CD14-positive monocyte (primary cell): ENCODE measurements at regions not wholly inside any gene's neighbourhood (a gene's known extent, or its start where the extent isn't known, plus 50 kb on each side); places are given as distances from the start of the nearest gene placed in this dataset.

Experiments used
- DNase-seq, 3 donors: peaks; one replicate each; pipeline ENCODE4 v3.0.0-alpha.2; 2011 to 2022
- H2AFZ ChIP-seq: 2 replicates; pipeline ENCODE4 v1.6.0; 2012; ENCODE audit warnings: mild to moderate bottlenecking, low read depth, low read length, inconsistent platforms; ENCODE audit not compliant: insufficient read depth, poor library complexity, severe bottlenecking
- H3K27ac ChIP-seq, 2 donors: 1 replicate in 1 of 2; 2 replicates in 1 of 2; pipeline ENCODE4 v1.5.1; 2012 to 2013; ENCODE audit warnings: low read length in 2 of 2, control low read depth in 1 of 2, inconsistent platforms in 1 of 2, low read depth in 1 of 2, mild to moderate bottlenecking in 1 of 2
- H3K27me3 ChIP-seq, 2 donors: one replicate each; pipeline versions ENCODE4 v1.6.0 to v1.6.1; 2011 to 2013; ENCODE audit warnings: low read length in 2 of 2; ENCODE audit not compliant: control insufficient read depth in 2 of 2, insufficient read depth in 2 of 2
- H3K36me3 ChIP-seq, 2 donors: replicated peaks in 1 of 2; 1 replicate in 1 of 2; 2 replicates in 1 of 2; pipeline versions ENCODE4 v1.5.1 to v1.6.1; 2012 to 2013; ENCODE audit warnings: low read length in 2 of 2, control low read depth in 1 of 2, inconsistent platforms in 1 of 2, mild to moderate bottlenecking in 1 of 2; ENCODE audit not compliant: insufficient read depth in 2 of 2, control insufficient read depth in 1 of 2
- H3K4me1 ChIP-seq, 2 donors: 1 replicate in 1 of 2; 2 replicates in 1 of 2; pipeline versions ENCODE4 v1.5.1 to v1.6.1; 2012 to 2013; ENCODE audit warnings: low read length in 2 of 2, control low read depth in 1 of 2, inconsistent platforms in 1 of 2, mild to moderate bottlenecking in 1 of 2, moderate library complexity in 1 of 2; ENCODE audit not compliant: insufficient read depth in 2 of 2, control insufficient read depth in 1 of 2
- H3K4me2 ChIP-seq: replicated peaks from 2 replicates; pipeline ENCODE3; 2012; ENCODE audit warnings: low read length, moderate library complexity, mild to moderate bottlenecking; ENCODE audit not compliant: poor library complexity, severe bottlenecking; ENCODE audit errors: extremely low read depth
- H3K4me3 ChIP-seq, 3 experiments: fragments of 200-600 bp in 1 of 3; sonication (generic) in 1 of 3; replicated peaks in 1 of 3; 1 replicate in 2 of 3; 2 replicates in 1 of 3; pipeline ENCODE4 v1.5.1; 2011 to 2013; ENCODE audit warnings: low read length in 3 of 3, mild to moderate bottlenecking in 3 of 3, control low read depth in 2 of 3, low read depth in 2 of 3, inconsistent platforms in 1 of 3, moderate library complexity in 1 of 3
- H3K79me2 ChIP-seq: 2 replicates; pipeline ENCODE4 v1.6.0; 2012; ENCODE audit warnings: mild to moderate bottlenecking, control low read depth, inconsistent platforms, low read length, moderate library complexity; ENCODE audit not compliant: insufficient read depth
- H3K9ac ChIP-seq: 2 replicates; pipeline ENCODE4 v1.6.0; 2017; ENCODE audit warnings: low read length, mild to moderate bottlenecking; ENCODE audit not compliant: insufficient read depth, poor library complexity, severe bottlenecking
- H3K9me3 ChIP-seq, 2 donors: replicated peaks in 1 of 2; 1 replicate in 1 of 2; 2 replicates in 1 of 2; pipeline versions ENCODE4 v1.5.1 to v1.6.1; 2012 to 2013; ENCODE audit warnings: low read length in 2 of 2, control low read depth in 1 of 2; ENCODE audit not compliant: control insufficient read depth in 1 of 2, insufficient read depth in 1 of 2
- H4K20me1 ChIP-seq: 2 replicates; pipeline ENCODE4 v1.6.0; 2012; ENCODE audit warnings: mild to moderate bottlenecking, low read length, control low read depth, moderate library complexity; ENCODE audit not compliant: insufficient read depth
- H3K27ac Mint-ChIP-seq, 7 donors: one replicate each; pipeline ENCODE4 v1.8.0; 2020; ENCODE audit warnings: mild to moderate bottlenecking in 7 of 7, mixed read lengths in 7 of 7, moderate library complexity in 6 of 7, inconsistent platforms in 2 of 7
- H3K27me3 Mint-ChIP-seq, 3 donors: one replicate each; pipeline ENCODE4 v1.8.0; 2021 to 2022; ENCODE audit warnings: low read depth in 3 of 3, mild to moderate bottlenecking in 3 of 3, mixed read lengths in 3 of 3, moderate library complexity in 3 of 3, inconsistent platforms in 1 of 3
- H3K36me3 Mint-ChIP-seq, 2 donors: one replicate each; pipeline ENCODE4 v1.8.0; 2020; ENCODE audit warnings: mixed read lengths in 2 of 2, inconsistent platforms in 1 of 2, mild to moderate bottlenecking in 1 of 2
- H3K4me1 Mint-ChIP-seq: one replicate; pipeline ENCODE4 v1.8.0; 2020; ENCODE audit warnings: mild to moderate bottlenecking, mixed read lengths
- H3K4me3 Mint-ChIP-seq, 2 donors: one replicate each; pipeline ENCODE4 v1.8.0; 2020; ENCODE audit warnings: mild to moderate bottlenecking in 2 of 2, mixed read lengths in 2 of 2, moderate library complexity in 1 of 2
- H3K9me3 Mint-ChIP-seq, 7 donors: one replicate each; pipeline ENCODE4 v1.8.0; 2020 to 2022; ENCODE audit warnings: mixed read lengths in 7 of 7, mild to moderate bottlenecking in 6 of 7, moderate library complexity in 6 of 7, inconsistent platforms in 2 of 7
- CTCF ChIP-seq: fragments of 200-600 bp; IDR thresholded peaks from one replicate; pipeline ENCODE4 v1.8.0; 2022; ENCODE audit warnings: antibody characterized with exemption, mild to moderate bottlenecking
- WGBS: methylation state at CpG from one replicate; pipeline ENCODE4 v1.1.5; 2013; ENCODE audit warnings: missing lambda C conversion rate; ENCODE audit not compliant: insufficient coverage; 5-methylcytosine and 5-hydroxymethylcytosine counted together
- intact Hi-C, 2 donors: fragments of 100-400 bp; cut with micrococcal nuclease; formaldehyde crosslinking; loops; one replicate each; pipeline versions ENCODE4 v1.15.0 to v1.15.1; 2023

GRCh38 chr6:23388086-23388783 lies 737.8 kb upstream of the NRSN1 start:
- H3K36me3 ChIP-seq: no peaks in the 10 kb centered on the region
- no peak overlapping the region for H2AFZ ChIP-seq
- no peaks in the 10 kb centered on the region for H3K4me1 Mint-ChIP-seq
- no peaks in the 10 kb centered on the region for H3K27me3 ChIP-seq
- H3K4me3 Mint-ChIP-seq: no peak overlapping the region
- H3K36me3 Mint-ChIP-seq: no peaks in the 10 kb centered on the region
- H3K27me3 Mint-ChIP-seq: no peaks in the 10 kb centered on the region
- H3K4me1 ChIP-seq: no peaks in the 10 kb centered on the region
- H3K27ac ChIP-seq: no peak overlapping the region
- WGBS: 85% methylated on average over 5 of the region's 11 CpGs
- no peaks in the 10 kb centered on the region for H3K79me2 ChIP-seq
- peaks cover 0 to 6% (median 2%) of the 10 kb centered on the region in 7 donors for H3K9me3 Mint-ChIP-seq
- H4K20me1 ChIP-seq: no peaks in the 10 kb centered on the region
- no peak for TF ChIP-seq CTCF
- intact Hi-C loops: no loop called here
- H3K27ac Mint-ChIP-seq: no peak overlapping the region
- H3K4me3 ChIP-seq: no peak overlapping the region
- DNase-seq: no peak
- H3K4me2 ChIP-seq: no peak overlapping the region
- no peaks in the 10 kb centered on the region for H3K9me3 ChIP-seq
- no peak overlapping the region for H3K9ac ChIP-seq

- H3K9me3 ChIP-seq: no peaks in the 10 kb centered on the region
- no peak for TF ChIP-seq CTCF
- no peak overlapping the region for H3K4me3 Mint-ChIP-seq
Measured at GRCh38 chr6:23389386-23389785, 736.6 kb upstream of the NRSN1 start.

More at GRCh38 chr6:23389386-23389785, 736.6 kb upstream of the NRSN1 start:
- Mint-ChIP-seq H3K9me3 (peaks cover 2 to 10% (median 3%) of the 10 kb centered on the region in 7 donors), H3K36me3 (no peaks in the 10 kb centered on the region), H3K4me1 (no peaks in the 10 kb centered on the region), H3K27ac (no peak overlapping the region), H3K27me3 (no peaks in the 10 kb centered on the region)
- Histone ChIP-seq H3K36me3 (no peaks in the 10 kb centered on the region), H4K20me1 (no peaks in the 10 kb centered on the region), H3K9ac (no peak overlapping the region), H3K79me2 (no peaks in the 10 kb centered on the region), H3K4me1 (no peaks in the 10 kb centered on the region), H2AFZ (no peak overlapping the region), H3K27ac (no peak overlapping the region), H3K4me2 (no peak overlapping the region), H3K4me3 (no peak overlapping the region), H3K27me3 (no peaks in the 10 kb centered on the region)
- intact Hi-C loops: no loop called here
- no peak for DNase-seq
- 100% methylated on average over 1 of the region's 3 CpGs for WGBS
